H9 (cell line): ENCODE measurements at regions not wholly inside any gene's neighbourhood (a gene's known extent, or its start where the extent isn't known, plus 50 kb on each side); places are given as distances from the start of the nearest gene placed in this dataset.

Source experiments
- DNase-seq: peaks from one replicate; pipeline ENCODE4 v3.0.0-alpha.2; 2017
- H2AFZ ChIP-seq: one replicate; pipeline ENCODE4 v1.6.1; 2013; ENCODE audit warnings: mild to moderate bottlenecking, low read length, control low read depth, moderate library complexity
- H2AK5ac ChIP-seq: 2 replicates; pipeline ENCODE4 v1.6.1; 2013; ENCODE audit warnings: low read length, control low read depth, mixed read lengths; ENCODE audit not compliant: insufficient read length
- H2BK120ac ChIP-seq: one replicate; pipeline ENCODE4 v1.6.1; 2013; ENCODE audit warnings: low read depth, mild to moderate bottlenecking, low read length, control low read depth, inconsistent platforms; ENCODE audit not compliant: poor library complexity, severe bottlenecking
- H2BK12ac ChIP-seq: 2 replicates; pipeline ENCODE4 v1.6.1; 2013; ENCODE audit warnings: low read length, control low read depth, mixed read lengths, low read depth; ENCODE audit not compliant: insufficient read length
- H2BK15ac ChIP-seq: 2 replicates; pipeline ENCODE4 v1.6.1; 2013; ENCODE audit warnings: low read depth, low read length, control low read depth
- H2BK20ac ChIP-seq: one replicate; pipeline ENCODE4 v1.6.1; 2013; ENCODE audit warnings: low read depth, mild to moderate bottlenecking, low read length, control low read depth, inconsistent platforms; ENCODE audit not compliant: poor library complexity, severe bottlenecking
- H2BK5ac ChIP-seq: 2 replicates; pipeline ENCODE4 v1.6.1; 2013; ENCODE audit warnings: low read length, control low read depth, mixed read lengths; ENCODE audit not compliant: insufficient read length
- H3K14ac ChIP-seq: 2 replicates; pipeline ENCODE4 v1.6.1; 2013; ENCODE audit warnings: low read length, control low read depth; ENCODE audit not compliant: insufficient read depth
- H3K18ac ChIP-seq: 2 replicates; pipeline ENCODE4 v1.6.1; 2013; ENCODE audit warnings: low read depth, mild to moderate bottlenecking, mixed read lengths, low read length, control low read depth; ENCODE audit not compliant: insufficient read length
- H3K23ac ChIP-seq: 2 replicates; pipeline ENCODE4 v1.6.1; 2013; ENCODE audit warnings: low read length, control low read depth, mixed read lengths, low read depth; ENCODE audit not compliant: insufficient read length
- H3K23me2 ChIP-seq: 2 replicates; pipeline ENCODE4 v1.6.1; 2013; ENCODE audit warnings: low read depth, mild to moderate bottlenecking, mixed read lengths, low read length, control low read depth; ENCODE audit not compliant: insufficient read length, poor library complexity, severe bottlenecking
- H3K27ac ChIP-seq: 2 replicates; pipeline ENCODE4 v1.5.1; 2013; ENCODE audit warnings: low read length, control low read depth, mixed read lengths, low read depth; ENCODE audit not compliant: insufficient read length
- H3K27me3 ChIP-seq: 2 replicates; pipeline ENCODE4 v1.6.1; 2013; ENCODE audit warnings: low read length, control low read depth, inconsistent platforms; ENCODE audit not compliant: insufficient read depth
- H3K4ac ChIP-seq: 2 replicates; pipeline ENCODE4 v1.6.1; 2013; ENCODE audit warnings: low read depth, mild to moderate bottlenecking, control low read depth, inconsistent platforms, low read length, moderate library complexity
- H3K4me1 ChIP-seq: 2 replicates; pipeline ENCODE4 v1.6.1; 2013; ENCODE audit warnings: low read length, control low read depth, inconsistent platforms; ENCODE audit not compliant: insufficient read depth
- H3K4me2 ChIP-seq: 2 replicates; pipeline ENCODE4 v1.6.1; 2013; ENCODE audit warnings: low read length, control low read depth, mixed read lengths; ENCODE audit not compliant: insufficient read length, insufficient read depth
- H3K56ac ChIP-seq: 2 replicates; pipeline ENCODE4 v1.6.1; 2013; ENCODE audit warnings: low read depth, mild to moderate bottlenecking, mixed read lengths, low read length, control low read depth; ENCODE audit not compliant: insufficient read length
- H3K79me1 ChIP-seq: 2 replicates; pipeline ENCODE4 v1.6.1; 2013; ENCODE audit warnings: low read depth, mild to moderate bottlenecking, moderate library complexity, low read length, control low read depth, inconsistent platforms; ENCODE audit not compliant: insufficient read depth, poor library complexity, severe bottlenecking
- H3K79me2 ChIP-seq: 2 replicates; pipeline ENCODE4 v1.6.1; 2013; ENCODE audit warnings: low read length, control low read depth, inconsistent platforms; ENCODE audit not compliant: insufficient read depth
- H3K9ac ChIP-seq: 2 replicates; pipeline ENCODE4 v1.6.1; 2013; ENCODE audit warnings: low read length, control low read depth, mixed read lengths; ENCODE audit not compliant: insufficient read length; ENCODE audit errors: extremely low read depth
- H3K9me3 ChIP-seq: one replicate; pipeline ENCODE4 v1.6.1; 2013; ENCODE audit warnings: low read depth, low read length, inconsistent platforms; ENCODE audit not compliant: control insufficient read depth
- H3T11ph ChIP-seq: one replicate; pipeline ENCODE4 v1.6.1; 2013; ENCODE audit warnings: mild to moderate bottlenecking, low read length, control low read depth, inconsistent platforms
- H4K20me1 ChIP-seq: one replicate; pipeline ENCODE4 v1.6.1; 2013; ENCODE audit not compliant: control insufficient read depth, insufficient read length, insufficient read depth
- H4K5ac ChIP-seq: 2 replicates; pipeline ENCODE4 v1.6.1; 2013; ENCODE audit warnings: low read depth, mild to moderate bottlenecking, mixed read lengths, low read length, control low read depth; ENCODE audit not compliant: insufficient read length
- H4K8ac ChIP-seq: replicated peaks from 2 replicates; pipeline ENCODE4 v1.6.1; 2013; ENCODE audit warnings: low read length, control low read depth, mixed read lengths, low read depth; ENCODE audit not compliant: insufficient read length
- H4K91ac ChIP-seq: 2 replicates; pipeline ENCODE4 v1.6.1; 2013; ENCODE audit warnings: low read depth, mild to moderate bottlenecking, moderate library complexity, mixed read lengths, low read length, control low read depth; ENCODE audit not compliant: insufficient read length
- H3K27ac Mint-ChIP-seq, 3 experiments: 2 replicates in 2 of 3; 3 replicates in 1 of 3; pipeline ENCODE4 v1.8.0; 2020 to 2021; ENCODE audit warnings: mixed read lengths in 3 of 3, mild to moderate bottlenecking in 1 of 3, moderate library complexity in 1 of 3
- H3K27me3 Mint-ChIP-seq: 2 replicates; pipeline ENCODE4 v1.8.0; 2021; ENCODE audit warnings: low read depth, mild to moderate bottlenecking, moderate library complexity, mixed read lengths
- H3K36me3 Mint-ChIP-seq, 3 experiments: 2 replicates in 2 of 3; 3 replicates in 1 of 3; pipeline ENCODE4 v1.8.0; 2020 to 2021; ENCODE audit warnings: low read depth in 3 of 3, mixed read lengths in 3 of 3; ENCODE audit not compliant: insufficient read depth in 1 of 3
- H3K4me1 Mint-ChIP-seq, 2 experiments: 2 replicates each; pipeline ENCODE4 v1.8.0; 2020; ENCODE audit warnings: mixed read lengths in 2 of 2
- H3K4me3 Mint-ChIP-seq, 2 experiments: 2 replicates in 1 of 2; 3 replicates in 1 of 2; pipeline ENCODE4 v1.8.0; 2020 to 2021; ENCODE audit warnings: mild to moderate bottlenecking in 2 of 2, mixed read lengths in 2 of 2, moderate library complexity in 1 of 2
- H3K9me3 Mint-ChIP-seq, 2 experiments: 2 replicates in 1 of 2; 3 replicates in 1 of 2; pipeline ENCODE4 v1.8.0; 2020; ENCODE audit warnings: mild to moderate bottlenecking in 2 of 2, mixed read lengths in 2 of 2, moderate library complexity in 1 of 2
- CTCF ChIP-seq: fragments of 200-600 bp; sonication (generic); conservative IDR thresholded peaks from 3 replicates; pipeline ENCODE4 v1.8.0; 2021; ENCODE audit warnings: antibody characterized with exemption, mild to moderate bottlenecking
- WGBS: extraction: QIAGEN DNeasy Blood & Tissue Kit; methylation state at CpG from one replicate; pipeline ENCODE4 v1.1.7; 2013; ENCODE audit warnings: missing lambda C conversion rate, low lambda C conversion rate, mixed read lengths; ENCODE audit not compliant: insufficient read length; ENCODE audit errors: extremely low coverage; 5-methylcytosine and 5-hydroxymethylcytosine counted together

- H2BK5ac ChIP-seq = no peak overlapping the region
- TF ChIP-seq CTCF = no peak
- no peaks in the 10 kb centered on the region for H3K27me3 ChIP-seq
- H3T11ph ChIP-seq = no peak overlapping the region
- H3K4me1 Mint-ChIP-seq = no peaks in the 10 kb centered on the region
- no peak overlapping the region for H3K9ac ChIP-seq
- H3K79me2 ChIP-seq = no peaks in the 10 kb centered on the region
- no peak overlapping the region for H4K91ac ChIP-seq
- no peak overlapping the region for H4K8ac ChIP-seq
- H3K14ac ChIP-seq = no peak overlapping the region
- no peak overlapping the region for H2BK15ac ChIP-seq
- no peak overlapping the region for H2AFZ ChIP-seq
- no peak overlapping the region for H2BK12ac ChIP-seq
- H2BK120ac ChIP-seq = no peak overlapping the region
- no peak overlapping the region for H3K18ac ChIP-seq
- H3K27ac ChIP-seq = no peak overlapping the region
- DNase-seq = no peak
- no peak overlapping the region for H3K56ac ChIP-seq
- peaks cover 0 to under 1% (median 0%) of the 10 kb centered on the region in 3 experiments; a peak in 2 of 7 replicates for H3K36me3 Mint-ChIP-seq
- no peaks in the 10 kb centered on the region for H3K27me3 Mint-ChIP-seq
- H3K9me3 ChIP-seq = no peaks in the 10 kb centered on the region
- H4K20me1 ChIP-seq = no peaks in the 10 kb centered on the region
- no peak overlapping the region for H3K4me2 ChIP-seq
- H3K23ac ChIP-seq = no peak overlapping the region
- H4K5ac ChIP-seq = no peak overlapping the region
- no peaks in the 10 kb centered on the region for H3K23me2 ChIP-seq
- no CpG with 5 or more reads among the region's 5 CpGs for WGBS
- H3K4ac ChIP-seq = no peak overlapping the region
- no peak overlapping the region for H2AK5ac ChIP-seq
- H3K4me3 Mint-ChIP-seq = no peak overlapping the region
- peaks cover 5 to 7% of the 10 kb centered on the region in 2 experiments; a peak in 4 of 5 replicates for H3K9me3 Mint-ChIP-seq
- H3K27ac Mint-ChIP-seq = no peak overlapping the region
- H3K4me1 ChIP-seq = no peaks in the 10 kb centered on the region
- H2BK20ac ChIP-seq = no peak overlapping the region
- H3K79me1 ChIP-seq = no peaks in the 10 kb centered on the region
These were observed 1394.3 kb upstream of the LRRTM3 start for GRCh38 chr10:65531545-65531944.
